Body of pancreas (tissue), 4 donors: ENCODE measurements at regions not wholly inside any gene's neighbourhood (a gene's known extent, or its start where the extent isn't known, plus 50 kb on each side); places are given as distances from the start of the nearest gene placed in this dataset.

ENCODE experiments used
- ATAC-seq: fragments of 150-250 bp; one replicate; pipeline ENCODE4 v1.9.1; 2016
- DNase-seq, 4 donors: peaks; one replicate each; pipeline ENCODE4 v3.0.0-alpha.2; 2019
- H3K27ac ChIP-seq, 4 donors: fragments of 200-600 bp; sonication (generic); 1 replicate in 3 of 4; 2 replicates in 1 of 4; pipeline versions ENCODE4 v1.5.1 to v1.6.1; 2016 to 2019; ENCODE audit warnings: mild to moderate bottlenecking in 1 of 4, mixed read lengths in 1 of 4, moderate library complexity in 1 of 4
- H3K27me3 ChIP-seq, 2 donors: fragments of 200-600 bp; sonication (generic); one replicate each; pipeline ENCODE4 v1.6.0; 2016; ENCODE audit warnings: mild to moderate bottlenecking in 1 of 2
- H3K36me3 ChIP-seq, 2 donors: fragments of 200-600 bp; sonication (generic); replicated peaks in 1 of 2; 2 replicates each; pipeline ENCODE4 v1.5.1; 2016; ENCODE audit warnings: low read depth in 2 of 2; ENCODE audit not compliant: insufficient read depth in 1 of 2
- H3K4me1 ChIP-seq: fragments of 200-600 bp; sonication (generic); one replicate; pipeline ENCODE4 v1.6.0; 2016
- H3K4me3 ChIP-seq, 2 donors: fragments of 200-600 bp; sonication (generic); 1 replicate in 1 of 2; 2 replicates in 1 of 2; pipeline ENCODE4 v1.5.1; 2016 to 2019
- H3K9me3 ChIP-seq, 3 donors: fragments of 200-600 bp; sonication (generic); 1 replicate in 2 of 3; 2 replicates in 1 of 3; pipeline ENCODE4 v1.5.1; 2016
- POLR2A ChIP-seq, 3 donors: fragments of 450-650 bp; IDR thresholded peaks; one replicate each; pipeline ENCODE4 v1.6.1; 2016; ENCODE audit warnings: antibody characterized with exemption in 3 of 3, mild to moderate bottlenecking in 2 of 3
- WGBS, 2 donors: methylation state at CpG; one replicate each; pipeline ENCODE4 v1.1.5; 2017; 5-methylcytosine and 5-hydroxymethylcytosine counted together
- intact Hi-C: fragments of 100-400 bp; cut with DNase I; formaldehyde crosslinking; loops from one replicate; pipeline ENCODE4 v1.15.1; 2023
- TF ChIP-seq, protein P1 (sequence below), 7 experiments: fragments of 450-650 bp in 4 of 7; fragments of 200-600 bp in 3 of 7; sonication (generic) in 3 of 7; IDR thresholded peaks; one replicate each; pipeline ENCODE4 v1.5.1; 2016 to 2019; ENCODE audit warnings: antibody characterized with exemption in 7 of 7

GRCh38 chr1:4084446-4084845 is 184.4 kb upstream of the C1orf174 start:
- Histone ChIP-seq H3K36me3 (no peaks in the 10 kb centered on the region), H3K9me3 (no peaks in the 10 kb centered on the region), H3K4me1 (peaks cover 27% of the 10 kb centered on the region), H3K27ac (no peak overlapping the region), H3K27me3 (no peaks in the 10 kb centered on the region), H3K4me3 (no peak overlapping the region)
- DNase-seq, result no peak
- WGBS, 2 donors, result 60 to 61% methylated on average over 6 of the region's 6 CpGs
- no peak for ATAC-seq
- intact Hi-C loops, result no loop called here
- TF ChIP-seq, protein P1, sequence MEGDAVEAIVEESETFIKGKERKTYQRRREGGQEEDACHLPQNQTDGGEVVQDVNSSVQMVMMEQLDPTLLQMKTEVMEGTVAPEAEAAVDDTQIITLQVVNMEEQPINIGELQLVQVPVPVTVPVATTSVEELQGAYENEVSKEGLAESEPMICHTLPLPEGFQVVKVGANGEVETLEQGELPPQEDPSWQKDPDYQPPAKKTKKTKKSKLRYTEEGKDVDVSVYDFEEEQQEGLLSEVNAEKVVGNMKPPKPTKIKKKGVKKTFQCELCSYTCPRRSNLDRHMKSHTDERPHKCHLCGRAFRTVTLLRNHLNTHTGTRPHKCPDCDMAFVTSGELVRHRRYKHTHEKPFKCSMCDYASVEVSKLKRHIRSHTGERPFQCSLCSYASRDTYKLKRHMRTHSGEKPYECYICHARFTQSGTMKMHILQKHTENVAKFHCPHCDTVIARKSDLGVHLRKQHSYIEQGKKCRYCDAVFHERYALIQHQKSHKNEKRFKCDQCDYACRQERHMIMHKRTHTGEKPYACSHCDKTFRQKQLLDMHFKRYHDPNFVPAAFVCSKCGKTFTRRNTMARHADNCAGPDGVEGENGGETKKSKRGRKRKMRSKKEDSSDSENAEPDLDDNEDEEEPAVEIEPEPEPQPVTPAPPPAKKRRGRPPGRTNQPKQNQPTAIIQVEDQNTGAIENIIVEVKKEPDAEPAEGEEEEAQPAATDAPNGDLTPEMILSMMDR (IDR thresholded peaks at IDR 0.05), result no peak
- no peak for TF ChIP-seq POLR2A (IDR thresholded peaks at IDR 0.05)

DNA sequence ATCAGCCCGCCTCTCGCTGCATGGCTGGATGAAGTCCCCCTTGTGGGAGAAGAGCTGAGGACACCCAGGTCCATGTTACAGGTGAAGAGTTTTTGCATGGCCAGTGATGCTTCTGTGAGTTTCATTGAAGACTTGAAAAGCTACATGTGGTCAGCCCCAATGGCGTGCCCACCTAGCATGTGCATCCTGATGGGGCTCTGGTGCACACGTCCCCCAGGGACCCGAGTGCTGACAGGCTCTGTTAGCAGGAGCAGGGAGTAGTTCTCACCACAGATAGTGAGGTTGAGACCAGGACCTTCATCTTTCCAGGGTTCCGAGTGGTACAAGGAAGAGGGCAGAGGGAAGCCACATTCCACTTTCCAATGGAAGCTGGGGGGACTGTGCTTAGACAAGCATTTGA is 184.8 kb upstream of the C1orf174 start:
- ATAC-seq (no peak), DNase-seq (no peak)
- intact Hi-C loops, result no loop called here
- H3K27ac ChIP-seq, result no peak overlapping the region
- no peaks in the 10 kb centered on the region for H3K9me3 ChIP-seq
- H3K4me1 ChIP-seq, result peaks cover 27% of the 10 kb centered on the region
- WGBS, 2 donors, result 75 to 78% methylated on average over 6 of the region's 6 CpGs
- no peak for TF ChIP-seq POLR2A (IDR thresholded peaks at IDR 0.05)
- TF ChIP-seq, protein P1 (IDR thresholded peaks at IDR 0.05), result no peak
- H3K36me3 ChIP-seq, result no peaks in the 10 kb centered on the region
- no peak overlapping the region for H3K4me3 ChIP-seq
- no peaks in the 10 kb centered on the region for H3K27me3 ChIP-seq

- no peak for DNase-seq
- Histone ChIP-seq H3K4me3 (no peak overlapping the region), H3K36me3 (no peaks in the 10 kb centered on the region), H3K9me3 (no peaks in the 10 kb centered on the region), H3K4me1 (peaks cover 27% of the 10 kb centered on the region), H3K27me3 (no peaks in the 10 kb centered on the region), H3K27ac (no peak overlapping the region)
- ATAC-seq, result no peak
- WGBS, 2 donors, result 58 to 74% methylated on average over 4 to 5 of the region's 5 CpGs
- TF ChIP-seq POLR2A (IDR thresholded peaks at IDR 0.05), result no peak
- TF ChIP-seq, protein P1 (IDR thresholded peaks at IDR 0.05), result no peak
- intact Hi-C loops, result no loop called here
Measured at GRCh38 chr1:4085546-4085945, 185.5 kb upstream of the C1orf174 start.

DNA sequence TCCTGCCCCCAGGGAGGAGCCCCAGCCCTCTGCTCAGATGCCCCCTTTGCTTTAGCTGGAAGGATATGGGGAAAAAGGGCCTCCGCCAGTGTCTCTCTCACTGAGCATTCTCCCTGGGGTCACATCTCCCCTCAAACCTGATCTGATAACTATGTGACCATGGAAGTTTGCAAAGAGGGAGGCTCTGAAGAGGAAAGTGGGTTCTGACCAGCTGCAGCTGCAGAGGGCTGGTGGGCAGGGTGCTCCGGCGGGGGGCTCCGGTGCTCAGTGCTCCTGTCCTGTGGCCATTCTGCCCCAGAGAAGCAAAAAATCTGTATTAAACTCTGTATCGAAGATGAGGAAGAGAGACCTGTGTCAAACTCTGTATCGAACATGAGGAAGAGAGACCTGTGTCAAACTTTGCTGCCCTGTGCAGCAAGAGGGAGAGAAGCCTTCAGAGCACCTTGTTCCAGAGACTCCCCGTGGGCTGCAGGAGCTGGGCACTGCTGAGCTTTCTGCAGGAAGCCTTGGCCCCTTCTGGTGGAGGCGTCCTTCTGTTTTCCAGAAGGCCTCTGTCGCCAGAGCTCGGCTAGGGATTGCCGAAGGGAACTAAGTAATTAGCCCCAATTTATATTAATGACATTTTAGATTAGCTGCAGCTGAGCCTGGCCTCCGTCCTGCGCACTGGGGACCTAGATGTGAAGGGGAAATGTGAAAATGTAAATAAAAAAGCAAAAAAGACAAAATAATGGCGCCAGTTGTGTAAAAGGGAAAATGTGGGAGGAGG is 186.2 kb upstream of the C1orf174 start:
- Histone ChIP-seq H3K27me3 (no peaks in the 10 kb centered on the region), H3K9me3 (peaks cover 0 to 5% (median 0%) of the 10 kb centered on the region in 3 donors), H3K27ac (no peak overlapping the region), H3K4me3 (no peak overlapping the region), H3K4me1 (peaks cover 27% of the 10 kb centered on the region), H3K36me3 (no peaks in the 10 kb centered on the region)
- intact Hi-C loops, result no loop called here
- TF ChIP-seq POLR2A (IDR thresholded peaks at IDR 0.05), result no peak
- TF ChIP-seq, protein P1 (IDR thresholded peaks at IDR 0.05), result no peak
- ATAC-seq (no peak), DNase-seq (no peak)
- 80% methylated on average over 13 to 14 of the region's 14 CpGs for WGBS, 2 donors

DNA sequence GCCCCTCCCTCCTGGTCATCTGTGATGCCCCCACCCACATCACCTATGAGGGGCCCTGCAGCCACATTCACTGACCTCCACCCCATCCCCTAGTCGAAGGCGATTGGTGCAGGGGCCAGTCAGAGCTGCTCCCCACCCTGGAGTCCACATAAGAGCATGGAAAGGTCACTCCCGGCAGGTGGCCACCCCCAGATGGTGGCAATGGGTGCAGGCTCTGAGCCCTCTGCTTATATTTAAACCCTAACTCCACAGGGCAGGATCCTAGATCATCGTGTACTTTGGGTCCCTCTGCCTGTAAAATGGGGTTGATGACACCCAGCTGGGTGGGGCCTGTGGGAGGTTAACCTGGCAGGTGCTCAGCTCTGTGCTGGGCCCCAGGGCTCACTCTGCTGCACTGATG is 186.8 kb upstream of the C1orf174 start:
- WGBS, 2 donors, result 76 to 80% methylated on average over 2 to 4 of the region's 4 CpGs
- H3K4me3 ChIP-seq, result no peak overlapping the region
- H3K27ac ChIP-seq, result no peak overlapping the region
- H3K36me3 ChIP-seq, result no peaks in the 10 kb centered on the region
- DNase-seq, result no peak
- ATAC-seq, result no peak
- peaks cover 25% of the 10 kb centered on the region for H3K4me1 ChIP-seq
- H3K27me3 ChIP-seq, result no peaks in the 10 kb centered on the region
- intact Hi-C loops, result no loop called here
- TF ChIP-seq, protein P1 (IDR thresholded peaks at IDR 0.05), result no peak
- no peak for TF ChIP-seq POLR2A (IDR thresholded peaks at IDR 0.05)
- peaks cover 0 to 7% (median 0%) of the 10 kb centered on the region in 3 donors for H3K9me3 ChIP-seq
